Omental fat pad (tissue), 3 donors: ENCODE measurements at regions not wholly inside any gene's neighbourhood (a gene's known extent, or its start where the extent isn't known, plus 50 kb on each side); places are given as distances from the start of the nearest gene placed in this dataset.

Experiments
- ATAC-seq: fragments of 150-250 bp; one replicate; pipeline ENCODE4 v1.9.1; 2016; ENCODE audit warnings: mild to moderate bottlenecking, moderate library complexity; ENCODE audit not compliant: low FRiP score
- DNase-seq: peaks from one replicate; pipeline ENCODE4 v3.0.0-alpha.2; 2019; ENCODE audit warnings: low spot score
- TF ChIP-seq, protein P1 (sequence below), 3 donors: fragments of 450-650 bp; IDR thresholded peaks; one replicate each; pipeline ENCODE4 v1.5.1; 2016 to 2017; ENCODE audit warnings: antibody characterized with exemption in 3 of 3, mild to moderate bottlenecking in 3 of 3, moderate library complexity in 2 of 3

DNA sequence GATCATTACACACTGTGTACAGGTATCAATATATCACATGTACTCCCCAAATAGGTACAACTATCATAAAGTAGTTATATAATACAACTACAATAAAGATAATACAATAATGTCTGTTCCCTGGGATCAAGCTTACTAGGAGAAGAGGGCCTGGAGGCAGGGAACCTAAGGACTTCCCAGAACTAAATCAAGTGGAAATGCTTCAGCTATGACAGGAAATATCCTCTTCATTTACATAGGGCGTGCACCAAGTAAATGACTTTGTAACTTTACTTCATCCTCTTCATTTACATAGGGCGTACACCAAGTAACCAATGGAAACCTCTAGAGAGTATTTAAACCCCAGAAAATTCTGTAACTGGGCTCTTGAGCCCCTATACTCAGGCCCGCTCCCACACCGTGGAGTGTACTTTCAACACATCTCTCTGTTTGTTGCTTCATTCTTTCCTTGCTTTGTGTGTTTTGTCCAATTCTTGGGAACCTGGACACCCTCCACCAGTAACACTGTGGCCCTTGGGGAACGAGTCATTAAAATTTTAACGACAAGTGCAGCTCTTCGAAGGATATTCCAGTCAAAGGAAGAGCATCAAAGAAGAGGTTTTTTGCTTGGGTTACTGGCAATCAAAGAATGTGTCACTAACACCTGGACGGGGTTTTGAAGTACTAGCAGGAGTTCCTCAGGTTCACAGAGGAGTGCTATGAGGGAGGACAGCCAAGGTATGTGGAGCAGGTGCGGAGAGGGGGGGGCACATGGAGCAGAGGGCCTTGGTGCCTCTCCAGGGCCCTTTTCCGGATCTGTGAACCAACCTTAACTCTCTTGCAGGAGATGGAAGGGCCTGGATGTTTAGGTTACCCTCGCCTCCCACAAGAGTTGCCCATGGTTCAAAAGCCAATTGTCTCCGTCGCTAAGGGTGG, 106.6 kb upstream of the DAP start:
- ATAC-seq, result no peak
- DNase-seq, result no peak
- TF ChIP-seq, protein P1, sequence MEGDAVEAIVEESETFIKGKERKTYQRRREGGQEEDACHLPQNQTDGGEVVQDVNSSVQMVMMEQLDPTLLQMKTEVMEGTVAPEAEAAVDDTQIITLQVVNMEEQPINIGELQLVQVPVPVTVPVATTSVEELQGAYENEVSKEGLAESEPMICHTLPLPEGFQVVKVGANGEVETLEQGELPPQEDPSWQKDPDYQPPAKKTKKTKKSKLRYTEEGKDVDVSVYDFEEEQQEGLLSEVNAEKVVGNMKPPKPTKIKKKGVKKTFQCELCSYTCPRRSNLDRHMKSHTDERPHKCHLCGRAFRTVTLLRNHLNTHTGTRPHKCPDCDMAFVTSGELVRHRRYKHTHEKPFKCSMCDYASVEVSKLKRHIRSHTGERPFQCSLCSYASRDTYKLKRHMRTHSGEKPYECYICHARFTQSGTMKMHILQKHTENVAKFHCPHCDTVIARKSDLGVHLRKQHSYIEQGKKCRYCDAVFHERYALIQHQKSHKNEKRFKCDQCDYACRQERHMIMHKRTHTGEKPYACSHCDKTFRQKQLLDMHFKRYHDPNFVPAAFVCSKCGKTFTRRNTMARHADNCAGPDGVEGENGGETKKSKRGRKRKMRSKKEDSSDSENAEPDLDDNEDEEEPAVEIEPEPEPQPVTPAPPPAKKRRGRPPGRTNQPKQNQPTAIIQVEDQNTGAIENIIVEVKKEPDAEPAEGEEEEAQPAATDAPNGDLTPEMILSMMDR (IDR thresholded peaks at IDR 0.05), result no peak

DNA sequence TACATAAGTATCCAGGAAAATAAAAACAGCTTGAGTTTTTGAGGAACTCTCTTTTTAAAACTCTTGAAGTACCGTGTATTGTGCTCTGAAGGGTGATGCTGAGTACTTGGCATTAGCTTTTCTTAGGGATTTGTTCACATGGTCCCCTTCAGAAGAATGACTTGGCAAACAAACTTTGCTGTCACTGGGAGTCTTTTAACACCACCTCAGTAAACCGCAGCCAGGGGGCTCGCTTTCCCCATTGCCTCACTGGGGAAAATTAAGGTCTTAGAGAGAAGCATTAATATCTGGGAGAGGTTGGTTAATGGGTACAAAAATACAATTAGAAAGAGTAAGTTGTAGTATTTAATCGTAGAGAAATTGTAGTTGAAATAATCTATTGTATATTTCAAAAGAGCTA, 105.9 kb upstream of the DAP start:
- DNase-seq (no peak), ATAC-seq (no peak)

DNA sequence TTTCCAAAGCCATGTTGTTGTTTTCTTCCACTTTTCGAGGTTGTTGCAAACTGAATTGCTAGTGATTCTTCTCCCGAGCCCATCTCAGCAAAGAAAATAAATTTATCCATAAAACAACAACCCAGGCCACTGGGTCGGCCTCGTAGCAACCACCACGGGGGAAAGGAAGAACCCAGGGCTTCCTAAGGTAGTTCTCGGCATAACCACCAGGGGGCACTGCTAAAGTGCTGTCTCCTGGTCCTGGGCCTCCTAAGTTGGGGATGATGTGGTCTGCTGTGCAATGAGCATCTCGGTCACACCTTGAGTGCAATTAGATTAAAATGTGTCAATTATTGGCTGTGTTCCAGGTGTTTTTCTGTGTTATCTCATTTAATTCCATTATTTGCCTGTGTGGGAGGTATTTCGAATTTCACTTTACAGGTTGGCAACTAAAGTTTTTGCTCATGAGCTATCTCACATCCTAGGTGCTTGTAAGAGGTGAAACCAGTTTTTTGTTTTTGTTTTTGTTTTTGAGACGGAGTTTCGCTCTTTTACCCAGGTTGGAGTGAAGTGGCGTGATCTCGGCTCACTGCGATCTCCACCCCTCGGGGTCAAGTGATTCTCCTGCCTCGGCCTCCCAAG, 102.8 kb upstream of the DAP start:
- ATAC-seq (no peak), DNase-seq (no peak)
- TF ChIP-seq, protein P1 (IDR thresholded peaks at IDR 0.05), result peak in 1 of 3 donors; percentile 14

More for the DNA sequence above, 105.9 kb upstream of the DAP start:
- TF ChIP-seq, protein P1 (IDR thresholded peaks at IDR 0.05), result no peak

DNA sequence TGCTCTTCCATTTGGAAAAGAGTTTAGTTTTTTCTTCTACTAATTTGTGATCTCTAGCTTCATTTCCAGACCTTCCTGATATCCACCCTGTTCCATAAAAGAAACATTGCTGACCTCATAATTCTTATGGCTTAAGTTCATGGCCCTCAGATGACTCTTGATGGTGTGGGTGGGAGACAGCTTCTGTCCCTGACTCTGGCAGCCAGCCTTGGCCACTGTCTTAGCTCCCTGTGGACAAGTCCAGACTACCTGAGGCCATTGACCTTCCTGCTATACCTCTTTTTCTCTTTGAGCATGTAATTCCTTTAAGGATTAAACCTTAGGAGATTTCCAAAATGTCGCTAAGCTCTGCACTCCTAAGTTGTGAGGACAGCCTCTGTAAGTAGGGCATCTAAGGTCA, 101.1 kb upstream of the DAP start:
- ATAC-seq, result no peak
- no peak for DNase-seq

DNA sequence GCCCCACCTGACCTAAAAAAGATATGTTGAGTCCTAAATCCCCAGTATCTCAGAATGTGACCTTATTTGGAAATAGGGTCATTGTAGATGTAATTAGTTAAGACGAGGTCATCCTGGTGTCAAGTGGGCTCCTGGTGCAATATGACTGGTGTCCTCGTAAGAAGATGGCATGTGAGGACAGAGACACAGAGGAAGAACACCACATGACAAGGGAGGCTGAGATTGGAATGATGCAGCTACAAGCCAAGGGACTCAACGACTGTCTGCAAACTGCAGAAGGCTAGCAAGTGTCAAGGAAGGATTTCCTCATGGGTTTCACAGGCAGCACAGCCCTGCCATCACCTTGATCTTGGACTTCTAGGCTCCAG, 100.4 kb upstream of the DAP start:
- DNase-seq (no peak), ATAC-seq (no peak)
- TF ChIP-seq, protein P1 (IDR thresholded peaks at IDR 0.05), result no peak

More for the DNA sequence above, 101.1 kb upstream of the DAP start:
- TF ChIP-seq, protein P1 (IDR thresholded peaks at IDR 0.05), result no peak

DNA sequence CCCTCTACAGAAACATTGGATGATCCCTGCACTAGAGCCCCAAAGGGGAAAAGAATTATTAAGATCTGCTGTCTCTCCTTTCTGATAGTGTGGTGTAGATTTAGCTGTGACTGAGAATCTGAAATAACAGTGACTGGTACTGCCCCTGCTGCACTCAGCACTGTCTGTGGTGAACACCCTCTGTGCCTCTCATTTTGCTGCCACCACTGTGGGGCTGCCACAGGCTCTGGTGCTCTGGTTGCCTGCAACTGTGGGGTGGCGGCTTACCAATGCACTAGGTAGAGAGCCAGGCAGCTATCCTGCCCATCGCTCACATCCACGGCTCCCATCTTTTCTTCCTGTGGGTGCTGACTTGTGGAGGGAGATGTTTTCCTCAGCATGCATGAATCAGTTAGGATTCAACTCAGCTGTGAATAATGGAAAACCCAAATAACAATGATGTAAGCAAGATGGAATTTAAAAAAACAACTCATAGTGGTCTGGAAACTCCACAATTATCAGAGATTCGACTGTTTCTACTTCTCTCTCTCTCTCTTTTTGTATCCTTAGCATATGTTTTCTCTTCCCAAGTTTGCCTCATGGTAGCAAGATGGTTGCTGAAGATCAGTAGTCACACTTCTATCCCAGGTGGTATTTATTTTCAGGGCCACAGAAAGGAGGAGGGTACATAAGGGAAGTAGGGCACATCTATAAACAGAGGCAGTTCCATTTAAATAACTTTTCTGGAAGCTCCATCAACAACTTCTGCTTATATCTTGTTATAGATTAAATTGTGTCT, 99.8 kb upstream of the DAP start:
- TF ChIP-seq, protein P1 (IDR thresholded peaks at IDR 0.05), result no peak
- ATAC-seq (no peak), DNase-seq (no peak)
